GM21619 (cell line): ENCODE measurements at regions not wholly inside any gene's neighbourhood (a gene's known extent, or its start where the extent isn't known, plus 50 kb on each side); places are given as distances from the start of the nearest gene placed in this dataset.
"Not testable (repeated sequence)": the region's sequence is repeated elsewhere in the genome, so short reads cannot be mapped to it uniquely, and the experiment has no call there.

ENCODE experiments used
- ATAC-seq: cut with Tn5 transposase; IDR thresholded peaks from one replicate; pipeline ENCODE4 v1.9.1; 2021; ENCODE audit not compliant: unreplicated experiment

- ATAC-seq, result no peak
Observed at GRCh38 chr18:77329651-77330050, 80.0 kb downstream of the GALR1 start.

- no peak for ATAC-seq
Observed at GRCh38 chr18:77334876-77335275, 85.2 kb downstream of the GALR1 start.

GRCh38 chr18:77337604-77338003, 88.0 kb downstream of the GALR1 start:
- ATAC-seq, result no peak

GRCh38 chr18:77339093-77339492, 89.4 kb downstream of the GALR1 start:
- ATAC-seq, result no peak

GRCh38 chr18:77339623-77340022, 90.0 kb downstream of the GALR1 start:
- no peak for ATAC-seq

GRCh38 chr18:77340815-77341214, 91.2 kb downstream of the GALR1 start:
- no peak for ATAC-seq

- ATAC-seq, result no peak
Observed at GRCh38 chr18:77341527-77342325, 92.1 kb downstream of the GALR1 start.

- ATAC-seq, result no peak
Observed at GRCh38 chr18:77342736-77343135, 93.1 kb downstream of the GALR1 start.

- no peak for ATAC-seq
Observed at GRCh38 chr18:77343846-77344510, 94.3 kb downstream of the GALR1 start.

- no peak for ATAC-seq
Observed at GRCh38 chr18:77344786-77345500, 95.3 kb downstream of the GALR1 start.

GRCh38 chr18:77346208-77346810, 96.7 kb downstream of the GALR1 start:
- ATAC-seq, result no peak

- not testable (repeated sequence) for ATAC-seq
Observed at GRCh38 chr18:77353349-77353748, 103.7 kb downstream of the GALR1 start.

- no peak for ATAC-seq
Observed at GRCh38 chr18:77359561-77360314, 110.1 kb downstream of the GALR1 start.

GRCh38 chr18:77360315-77361190, 110.9 kb downstream of the GALR1 start:
- no peak for ATAC-seq

- ATAC-seq, result no peak
Observed at GRCh38 chr18:77361382-77361781, 111.7 kb downstream of the GALR1 start.

- no peak for ATAC-seq
Observed at GRCh38 chr18:77365667-77366066, 116.0 kb downstream of the GALR1 start.

GRCh38 chr18:77366067-77366719, 116.5 kb downstream of the GALR1 start:
- no peak for ATAC-seq

- no peak for ATAC-seq
Observed at GRCh38 chr18:77366720-77367641, 117.3 kb downstream of the GALR1 start.
